ENCODE measurements at regions not wholly inside any gene's neighbourhood (a gene's known extent, or its start where the extent isn't known, plus 50 kb on each side); places are given as distances from the start of the nearest gene placed in this dataset.

GRCh38 chr2:107419191-107419590 is 407.5 kb upstream of the RGPD4 start:
- Histone ChIP-seq H3K4me1 (replicated peaks; ENCODE audit: insufficient read depth) (no peaks in the 10 kb centered on the region), H3K36me3 (ENCODE audit: low read depth) (no peaks in the 10 kb centered on the region), H3K9me2 (ENCODE audit: insufficient read depth) (no peaks in the 10 kb centered on the region), H4K20me1 (ENCODE audit: insufficient read depth) (no peaks in the 10 kb centered on the region; the same call in 1 of the 2 replicates), H3K27ac (no peak overlapping the region), H3K79me2 (ENCODE audit: low read depth) (no peaks in the 10 kb centered on the region), H3K9me3 (ENCODE audit: insufficient read depth, low read depth) (no peaks in the 10 kb centered on the region), H2AFZ (no peak overlapping the region), H3K4me2 (no peak overlapping the region), H3K27me3 (ENCODE audit: insufficient read depth, low read depth) (no peaks in the 10 kb centered on the region), H3K4me3 (no peak overlapping the region), H3F3A (ENCODE audit: insufficient read depth, low read depth) (no peaks in the 10 kb centered on the region)
- intact Hi-C loops (cut with micrococcal nuclease; ENCODE audit: unreplicated experiment) = no loop called here
- BruUV-seq (replicated peaks) = no TSS peak
- POLR2A ChIA-PET (ENCODE audit: unreplicated experiment) = no interaction called here
- TF ChIP-seq CTCF (conservative IDR thresholded peaks at IDR 0.05) (no peak), EZH2 (IDR thresholded peaks at IDR 0.05; ENCODE audit: low read depth) (no peak)
- CTCF ChIA-PET = no interaction called here
- DNase-seq = no peak

DNA sequence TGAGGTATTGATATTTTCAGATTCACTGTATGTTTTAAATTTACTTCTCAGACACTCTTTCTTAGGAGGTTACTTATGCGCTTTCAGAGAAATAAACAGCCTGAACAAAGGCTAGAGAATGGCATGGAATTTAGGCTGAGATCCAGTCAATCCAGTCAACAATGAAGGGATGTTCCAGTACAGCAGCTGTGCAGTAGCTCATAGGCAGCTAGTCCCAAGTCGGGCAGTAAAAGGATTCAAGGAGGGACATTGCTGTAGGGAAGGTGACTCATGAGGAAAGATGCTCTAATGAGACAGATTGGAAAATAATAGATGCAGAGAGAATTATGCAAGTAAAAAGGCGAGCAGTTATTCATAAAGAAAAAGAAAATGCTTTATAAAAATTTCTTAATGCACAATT is 397.9 kb upstream of the RGPD4 start:
- Histone ChIP-seq H2AFZ (no peak overlapping the region), H3K27ac (no peak overlapping the region), H4K20me1 (ENCODE audit: insufficient read depth) (no peaks in the 10 kb centered on the region), H3K9me3 (ENCODE audit: insufficient read depth, low read depth) (no peaks in the 10 kb centered on the region), H3K4me2 (no peak overlapping the region), H3F3A (ENCODE audit: insufficient read depth, low read depth) (no peaks in the 10 kb centered on the region), H3K9me2 (ENCODE audit: insufficient read depth) (peaks cover 4% of the 10 kb centered on the region; the same call in 1 of the 2 replicates), H3K27me3 (ENCODE audit: insufficient read depth, low read depth) (no peaks in the 10 kb centered on the region), H3K36me3 (ENCODE audit: low read depth) (no peaks in the 10 kb centered on the region), H3K4me1 (replicated peaks; ENCODE audit: insufficient read depth) (no peaks in the 10 kb centered on the region), H3K79me2 (ENCODE audit: low read depth) (no peaks in the 10 kb centered on the region), H3K4me3 (no peak overlapping the region)
- no TSS peak for BruUV-seq (replicated peaks)
- ChIA-PET POLR2A (ENCODE audit: unreplicated experiment) (no interaction called here), CTCF (no interaction called here)
- TF ChIP-seq EZH2 (IDR thresholded peaks at IDR 0.05; ENCODE audit: low read depth) (no peak), CTCF (conservative IDR thresholded peaks at IDR 0.05) (no peak)
- no peak for DNase-seq
- intact Hi-C loops (cut with micrococcal nuclease; ENCODE audit: unreplicated experiment) = no loop called here

GRCh38 chr2:107430006-107430405 is 396.7 kb upstream of the RGPD4 start:
- no TSS peak for BruUV-seq (replicated peaks)
- no peaks in the 10 kb centered on the region for H3K79me2 ChIP-seq (ENCODE audit: low read depth)
- CTCF ChIA-PET = no interaction called here
- peaks cover 4% of the 10 kb centered on the region; the same call in 1 of the 2 replicates for H3K9me2 ChIP-seq (ENCODE audit: insufficient read depth)
- no peaks in the 10 kb centered on the region for H3K27me3 ChIP-seq (ENCODE audit: insufficient read depth, low read depth)
- intact Hi-C loops (cut with micrococcal nuclease; ENCODE audit: unreplicated experiment) = no loop called here
- H3K4me1 ChIP-seq (replicated peaks; ENCODE audit: insufficient read depth) = no peaks in the 10 kb centered on the region
- no peak for DNase-seq
- no peaks in the 10 kb centered on the region for H3K36me3 ChIP-seq (ENCODE audit: low read depth)
- no peaks in the 10 kb centered on the region for H3F3A ChIP-seq (ENCODE audit: insufficient read depth, low read depth)
- no peak overlapping the region for H2AFZ ChIP-seq
- no peak overlapping the region for H3K4me3 ChIP-seq
- no peak for TF ChIP-seq EZH2 (IDR thresholded peaks at IDR 0.05; ENCODE audit: low read depth)
- no peak overlapping the region for H3K4me2 ChIP-seq
- POLR2A ChIA-PET (ENCODE audit: unreplicated experiment) = no interaction called here
- H4K20me1 ChIP-seq (ENCODE audit: insufficient read depth) = no peaks in the 10 kb centered on the region
- no peak overlapping the region for H3K27ac ChIP-seq
- no peaks in the 10 kb centered on the region for H3K9me3 ChIP-seq (ENCODE audit: insufficient read depth, low read depth)

- no peaks in the 10 kb centered on the region for H3K27me3 ChIP-seq (ENCODE audit: insufficient read depth, low read depth)
- H3K4me3 ChIP-seq = no peak overlapping the region
- TF ChIP-seq CTCF (conservative IDR thresholded peaks at IDR 0.05) (no peak), EZH2 (IDR thresholded peaks at IDR 0.05; ENCODE audit: low read depth) (no peak)
- DNase-seq = no peak
- H3K4me1 ChIP-seq (replicated peaks; ENCODE audit: insufficient read depth) = no peaks in the 10 kb centered on the region
- peaks cover 4% of the 10 kb centered on the region; the same call in 1 of the 2 replicates for H3K9me2 ChIP-seq (ENCODE audit: insufficient read depth)
- ChIA-PET CTCF (no interaction called here), POLR2A (ENCODE audit: unreplicated experiment) (no interaction called here)
- no peak overlapping the region for H3K4me2 ChIP-seq
- intact Hi-C loops (cut with micrococcal nuclease; ENCODE audit: unreplicated experiment) = no loop called here
- H3K79me2 ChIP-seq (ENCODE audit: low read depth) = no peaks in the 10 kb centered on the region
- no peak overlapping the region for H3K27ac ChIP-seq
- H3F3A ChIP-seq (ENCODE audit: insufficient read depth, low read depth) = no peaks in the 10 kb centered on the region
- H3K9me3 ChIP-seq (ENCODE audit: insufficient read depth, low read depth) = no peaks in the 10 kb centered on the region
- H2AFZ ChIP-seq = no peak overlapping the region
- no peaks in the 10 kb centered on the region for H3K36me3 ChIP-seq (ENCODE audit: low read depth)
- no TSS peak for BruUV-seq (replicated peaks)
- no peaks in the 10 kb centered on the region for H4K20me1 ChIP-seq (ENCODE audit: insufficient read depth)
Measured at GRCh38 chr2:107430596-107431266, 396.0 kb upstream of the RGPD4 start.
